ENCODE measurements at regions not wholly inside any gene's neighbourhood (a gene's known extent, or its start where the extent isn't known, plus 50 kb on each side); places are given as distances from the start of the nearest gene placed in this dataset.

- Histone ChIP-seq H3K9me3 (ENCODE audit: control insufficient read depth, low read depth, low read length) (no peaks in the 10 kb centered on the region), H3K4me1 (ENCODE audit: control insufficient read depth, extremely low read depth, insufficient read depth, low read length) (no peaks in the 10 kb centered on the region), H3K27ac (ENCODE audit: control insufficient read depth, insufficient read depth, low read length) (no peak overlapping the region), H3K9me1 (ENCODE audit: control insufficient read depth, extremely low read depth, insufficient read depth, low read length) (no peaks in the 10 kb centered on the region), H3K27me3 (ENCODE audit: control insufficient read depth, extremely low read depth, insufficient read depth, low read length) (no peaks in the 10 kb centered on the region), H2AFZ (ENCODE audit: control insufficient read depth, low read length) (no peak overlapping the region), H3K79me2 (ENCODE audit: control insufficient read depth, insufficient read depth, low read length) (no peaks in the 10 kb centered on the region), H4K20me1 (ENCODE audit: control insufficient read depth, extremely low read depth, insufficient read depth, low read length) (no peaks in the 10 kb centered on the region), H3K36me3 (ENCODE audit: control insufficient read depth in 2 of 2, extremely low read depth in 1 of 2, insufficient read depth in 2 of 2, low read length in 2 of 2) (no peaks in the 10 kb centered on the region), H3K9ac (ENCODE audit: control insufficient read depth, extremely low read depth, insufficient read depth, low read length) (no peak overlapping the region), H3K4me3 (ENCODE audit: control insufficient read depth in 2 of 3, extremely low read depth in 1 of 3, insufficient read depth in 2 of 3, low read depth in 1 of 3, low read length in 3 of 3) (no peak overlapping the region), H3K4me2 (ENCODE audit: control insufficient read depth, extremely low read depth, insufficient read depth, low read depth, low read length) (peak overlapping the region; percentile 14)
- FAIRE-seq (no peak), DNase-seq (ENCODE audit: low read depth, low spot score) (no peak)
- TF ChIP-seq CTCF (optimal IDR thresholded peaks at IDR 0.05 in 1 of 3, IDR thresholded peaks at IDR 0.05 in 1 of 3, conservative IDR thresholded peaks at IDR 0.05 in 1 of 3; ENCODE audit: extremely low read depth in 1 of 3, insufficient read depth in 2 of 3, low read length in 3 of 3) (no peak), EZH2 (IDR thresholded peaks at IDR 0.05; ENCODE audit: low read length) (no peak)
- dilution Hi-C loops (cut with MboI; ENCODE audit: extremely low pct_ligation_motif_present, low sequenced_read_pairs): no loop called here
Observed at GRCh38 chr11:96567176-96567575, 177.4 kb downstream of the JRKL start.

GRCh38 chr11:96567667-96568066, 177.9 kb downstream of the JRKL start:
- DNase-seq (ENCODE audit: low read depth, low spot score): no peak
- Histone ChIP-seq H4K20me1 (ENCODE audit: control insufficient read depth, extremely low read depth, insufficient read depth, low read length) (no peaks in the 10 kb centered on the region), H3K4me1 (ENCODE audit: control insufficient read depth, extremely low read depth, insufficient read depth, low read length) (no peaks in the 10 kb centered on the region), H3K79me2 (ENCODE audit: control insufficient read depth, insufficient read depth, low read length) (no peaks in the 10 kb centered on the region), H2AFZ (ENCODE audit: control insufficient read depth, low read length) (no peak overlapping the region), H3K36me3 (ENCODE audit: control insufficient read depth in 2 of 2, extremely low read depth in 1 of 2, insufficient read depth in 2 of 2, low read length in 2 of 2) (no peaks in the 10 kb centered on the region), H3K27ac (ENCODE audit: control insufficient read depth, insufficient read depth, low read length) (no peak overlapping the region), H3K9me3 (ENCODE audit: control insufficient read depth, low read depth, low read length) (no peaks in the 10 kb centered on the region), H3K9me1 (ENCODE audit: control insufficient read depth, extremely low read depth, insufficient read depth, low read length) (no peaks in the 10 kb centered on the region), H3K27me3 (ENCODE audit: control insufficient read depth, extremely low read depth, insufficient read depth, low read length) (no peaks in the 10 kb centered on the region), H3K4me2 (ENCODE audit: control insufficient read depth, extremely low read depth, insufficient read depth, low read depth, low read length) (no peak overlapping the region), H3K4me3 (ENCODE audit: control insufficient read depth in 2 of 3, extremely low read depth in 1 of 3, insufficient read depth in 2 of 3, low read depth in 1 of 3, low read length in 3 of 3) (no peak overlapping the region), H3K9ac (ENCODE audit: control insufficient read depth, extremely low read depth, insufficient read depth, low read length) (no peak overlapping the region)
- TF ChIP-seq CTCF (optimal IDR thresholded peaks at IDR 0.05 in 1 of 3, IDR thresholded peaks at IDR 0.05 in 1 of 3, conservative IDR thresholded peaks at IDR 0.05 in 1 of 3; ENCODE audit: extremely low read depth in 1 of 3, insufficient read depth in 2 of 3, low read length in 3 of 3) (no peak), EZH2 (IDR thresholded peaks at IDR 0.05; ENCODE audit: low read length) (no peak)
- dilution Hi-C loops (cut with MboI; ENCODE audit: extremely low pct_ligation_motif_present, low sequenced_read_pairs): no loop called here
- FAIRE-seq: no peak
